AG04449 (cell line): ENCODE measurements at regions not wholly inside any gene's neighbourhood (a gene's known extent, or its start where the extent isn't known, plus 50 kb on each side); places are given as distances from the start of the nearest gene placed in this dataset.

Source experiments
- CTCF ChIA-PET: fragments of 350-600 bp; formaldehyde crosslinking; extraction: SDS; loops from one replicate; lab custom pipeline; 2021; ENCODE audit warnings: antibody characterized with exemption; lab: Yijun Ruan, JAX
- POLR2A ChIA-PET: fragments of 400-600, 350-600 bp; formaldehyde crosslinking; extraction: SDS; loops from one replicate; lab custom pipeline; 2020; ENCODE audit warnings: antibody characterized with exemption, inconsistent platforms; lab: Yijun Ruan, JAX
- DNase-seq: peaks from one replicate; pipeline ENCODE4 v3.0.0-alpha.2; 2010; ENCODE audit warnings: low read depth, low spot score
- H3K4me3 ChIP-seq: 2 replicates; pipeline ENCODE4 v1.5.1; 2011; ENCODE audit warnings: low read depth, mild to moderate bottlenecking, control low read depth, low read length
- TF ChIP-seq, protein P1 (sequence below): IDR thresholded peaks from one replicate; pipeline ENCODE4 v1.5.1; 2011; ENCODE audit warnings: mild to moderate bottlenecking, moderate library complexity, low read length, control low read depth, inconsistent platforms; ENCODE audit not compliant: insufficient read depth; ENCODE audit errors: missing control alignments

DNA sequence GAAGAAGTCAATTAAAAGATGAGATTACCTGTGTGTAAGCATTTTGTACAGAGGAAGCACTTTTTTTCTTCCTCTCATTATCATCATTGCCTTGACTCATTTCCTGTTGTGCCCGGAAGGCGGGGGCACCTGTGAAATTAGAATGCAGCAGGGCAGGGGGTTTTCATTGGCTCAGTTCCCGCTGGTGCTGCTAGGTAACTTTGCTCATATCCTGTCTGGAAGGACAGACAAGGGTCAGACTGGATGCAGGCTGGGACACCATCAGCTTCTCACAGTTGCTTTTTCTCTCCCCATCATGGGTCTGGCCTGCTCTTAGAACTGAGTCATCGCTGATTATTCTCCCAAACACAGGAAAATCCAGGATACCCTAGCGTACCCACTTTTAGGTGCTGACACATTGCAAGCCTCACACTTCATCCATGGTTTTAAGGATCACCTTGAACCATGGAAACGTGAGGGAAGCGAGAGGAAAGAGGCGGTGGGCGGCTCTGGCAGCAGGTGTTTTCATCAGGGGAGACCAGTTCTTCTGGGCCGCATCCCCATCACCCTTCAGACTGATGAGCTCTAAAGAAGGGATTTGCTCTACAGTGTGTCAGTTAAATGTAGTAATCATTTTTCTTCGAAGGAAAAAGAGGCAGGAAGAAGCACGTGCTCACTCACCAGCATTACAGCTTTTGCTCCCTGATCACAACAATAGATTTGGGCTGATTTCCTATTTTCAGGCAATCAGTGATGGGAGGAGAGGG, 195.7 kb upstream of the SASH1 start:
- DNase-seq = no peak
- POLR2A ChIA-PET = no interaction called here
- TF ChIP-seq, protein P1, sequence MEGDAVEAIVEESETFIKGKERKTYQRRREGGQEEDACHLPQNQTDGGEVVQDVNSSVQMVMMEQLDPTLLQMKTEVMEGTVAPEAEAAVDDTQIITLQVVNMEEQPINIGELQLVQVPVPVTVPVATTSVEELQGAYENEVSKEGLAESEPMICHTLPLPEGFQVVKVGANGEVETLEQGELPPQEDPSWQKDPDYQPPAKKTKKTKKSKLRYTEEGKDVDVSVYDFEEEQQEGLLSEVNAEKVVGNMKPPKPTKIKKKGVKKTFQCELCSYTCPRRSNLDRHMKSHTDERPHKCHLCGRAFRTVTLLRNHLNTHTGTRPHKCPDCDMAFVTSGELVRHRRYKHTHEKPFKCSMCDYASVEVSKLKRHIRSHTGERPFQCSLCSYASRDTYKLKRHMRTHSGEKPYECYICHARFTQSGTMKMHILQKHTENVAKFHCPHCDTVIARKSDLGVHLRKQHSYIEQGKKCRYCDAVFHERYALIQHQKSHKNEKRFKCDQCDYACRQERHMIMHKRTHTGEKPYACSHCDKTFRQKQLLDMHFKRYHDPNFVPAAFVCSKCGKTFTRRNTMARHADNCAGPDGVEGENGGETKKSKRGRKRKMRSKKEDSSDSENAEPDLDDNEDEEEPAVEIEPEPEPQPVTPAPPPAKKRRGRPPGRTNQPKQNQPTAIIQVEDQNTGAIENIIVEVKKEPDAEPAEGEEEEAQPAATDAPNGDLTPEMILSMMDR = no peak
- H3K4me3 ChIP-seq = no peak overlapping the region
- CTCF ChIA-PET = interaction anchor here (0.6 to 4.8 kb wide), 9 partner anchors 12 to 640 kb away, joined by 3 to 44 read pairs (median 4); no protein-coding TSS in a partner anchor

DNA sequence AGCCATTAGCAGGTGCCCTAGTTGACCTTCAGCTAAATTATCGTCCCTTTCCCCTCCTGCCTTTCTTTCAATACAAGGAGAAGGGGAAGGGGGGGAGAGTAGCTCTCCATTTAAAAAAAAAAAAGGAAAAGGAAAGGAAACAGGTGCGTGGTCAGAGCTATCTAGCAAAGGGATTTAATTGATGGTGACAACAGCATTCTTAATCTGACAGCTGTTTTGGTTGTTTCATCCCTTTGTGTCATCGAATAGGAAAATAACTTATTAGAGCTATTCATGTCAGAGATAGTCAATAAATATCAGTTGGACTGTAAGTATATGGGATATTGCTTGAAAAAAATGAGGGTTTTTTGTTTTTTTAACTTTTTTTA, 195.2 kb upstream of the SASH1 start:
- no peak overlapping the region for H3K4me3 ChIP-seq
- CTCF ChIA-PET = interaction anchor here (0.7 to 4.8 kb wide), 7 partner anchors 13 to 640 kb away, joined by 3 to 44 read pairs (median 4); no protein-coding TSS in a partner anchor
- no peak for DNase-seq
- POLR2A ChIA-PET = no interaction called here
- TF ChIP-seq, protein P1 = no peak

DNA sequence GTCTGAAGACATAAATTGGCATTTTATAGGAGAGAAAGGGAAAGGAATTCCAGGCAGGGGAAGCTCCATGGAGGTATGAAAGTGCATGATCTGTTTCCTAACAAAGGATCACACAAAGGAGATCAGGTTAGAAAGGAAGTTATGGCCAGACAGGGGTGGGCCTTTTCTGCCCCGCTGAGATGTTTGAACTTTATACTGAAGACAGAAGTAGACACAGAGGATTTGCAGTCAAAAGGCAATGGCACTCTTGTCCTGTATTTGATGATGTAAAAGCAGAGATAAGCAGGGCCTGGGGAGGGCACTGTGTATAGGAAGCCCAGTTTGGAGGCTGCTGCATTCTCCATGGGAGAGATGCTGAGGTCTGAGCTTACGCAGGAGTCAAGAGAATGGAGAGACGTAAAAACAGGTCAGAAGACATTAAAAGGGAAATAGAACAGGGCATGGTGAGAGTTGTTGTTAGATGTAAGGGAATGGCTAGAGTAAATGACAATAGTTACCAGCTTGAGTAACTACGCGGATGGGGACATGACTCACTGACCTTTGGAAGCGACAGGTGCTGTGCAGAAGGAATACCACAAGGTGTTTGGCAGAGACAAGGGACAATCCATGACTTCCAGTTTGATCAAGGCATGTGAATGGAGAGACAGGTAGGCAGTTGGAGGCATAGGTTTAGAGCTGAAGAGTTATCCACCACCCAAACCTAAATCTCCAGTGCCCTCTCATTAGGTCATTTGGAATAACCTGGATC, 190.6 kb upstream of the SASH1 start:
- POLR2A ChIA-PET = no interaction called here
- no peak overlapping the region for H3K4me3 ChIP-seq
- TF ChIP-seq, protein P1 = no peak
- no peak for DNase-seq
- CTCF ChIA-PET = interaction anchor here (1.0 to 4.9 kb wide), 2 partner anchors 13 to 99 kb away, joined by 3 to 32 read pairs; no protein-coding TSS in a partner anchor

DNA sequence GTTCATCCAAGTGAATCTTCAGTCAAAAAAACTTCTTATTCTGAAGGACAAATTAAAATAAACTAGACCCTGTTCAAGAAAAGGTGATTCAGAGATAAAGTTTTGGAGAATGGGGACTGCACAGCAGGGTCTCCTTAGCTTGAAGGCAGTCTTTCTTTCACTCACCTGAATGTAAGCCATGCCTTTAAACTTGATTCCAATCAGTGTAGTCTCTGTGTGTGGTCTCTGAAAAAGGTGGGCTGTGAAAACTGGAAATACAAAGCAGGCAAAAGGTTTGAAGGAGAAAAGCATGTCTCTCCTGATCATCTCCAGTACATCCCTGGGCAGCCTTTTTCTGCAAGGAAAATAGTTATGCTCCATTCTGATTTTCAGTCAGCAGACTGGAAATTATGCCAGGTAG, 188.0 kb upstream of the SASH1 start:
- POLR2A ChIA-PET = no interaction called here
- no peak for DNase-seq
- CTCF ChIA-PET = interaction anchor here (1.1 to 4.9 kb wide), 3 partner anchors 10 to 23 kb away, joined by 3 to 32 read pairs (median 19); no protein-coding TSS in a partner anchor

DNA sequence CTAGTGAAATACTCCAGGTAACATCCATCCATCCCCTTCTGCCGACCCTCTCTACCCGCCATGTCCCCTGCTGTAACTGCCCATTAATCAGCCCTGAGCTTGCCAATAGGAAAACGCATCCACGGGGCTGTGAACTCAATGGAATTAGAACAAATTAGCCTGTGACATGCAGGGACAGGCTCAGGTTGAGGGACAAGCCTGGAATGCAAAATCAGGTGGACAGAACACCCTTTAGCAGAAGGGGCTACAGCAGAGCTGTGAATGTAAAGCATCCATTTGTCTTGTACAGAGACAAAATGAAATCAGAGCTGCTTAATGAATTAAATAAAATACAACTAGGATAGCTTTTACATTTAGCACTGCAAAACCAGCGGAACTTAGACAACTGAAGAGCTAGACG, 187.3 kb upstream of the SASH1 start:
- ChIA-PET POLR2A (no interaction called here), CTCF (interaction anchor here (0.8 to 4.9 kb wide), 4 partner anchors 10 to 648 kb away, joined by 3 to 32 read pairs (median 12); no protein-coding TSS in a partner anchor)
- TF ChIP-seq, protein P1 = no peak
- DNase-seq = no peak
- H3K4me3 ChIP-seq = no peak overlapping the region

More for the DNA sequence above, 188.0 kb upstream of the SASH1 start:
- TF ChIP-seq, protein P1 = no peak
- no peak overlapping the region for H3K4me3 ChIP-seq

DNA sequence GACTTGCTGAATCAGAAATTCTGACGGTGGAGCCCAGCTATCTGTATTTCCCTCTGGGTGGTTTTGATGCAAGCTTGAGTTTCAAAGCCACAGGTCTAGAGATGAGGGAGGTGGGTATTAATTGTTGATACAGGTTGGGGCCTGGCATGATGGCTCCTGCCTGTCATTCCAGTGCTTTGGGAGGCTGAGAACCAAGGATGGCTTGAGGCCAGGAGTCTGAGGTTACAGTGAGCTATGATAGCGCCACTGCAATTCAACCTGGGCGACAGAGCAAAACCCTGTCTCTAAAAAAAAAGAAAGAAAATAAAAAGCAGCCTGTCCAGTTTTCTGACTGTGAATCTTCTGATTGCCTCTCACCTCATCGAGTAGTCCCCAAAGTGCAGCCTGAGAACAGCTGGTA, 184.8 kb upstream of the SASH1 start:
- TF ChIP-seq, protein P1 = no peak
- no peak for DNase-seq
- ChIA-PET CTCF (interaction anchor here (0.6 to 1.6 kb wide), 6 partner anchors 8 to 308 kb away, joined by 3 to 6 read pairs (median 4); no protein-coding TSS in a partner anchor), POLR2A (no interaction called here)
- no peak overlapping the region for H3K4me3 ChIP-seq
